ELR (cell line): ENCODE measurements at regions not wholly inside any gene's neighbourhood (a gene's known extent, or its start where the extent isn't known, plus 50 kb on each side); places are given as distances from the start of the nearest gene placed in this dataset.
"Not testable (repeated sequence)": the region's sequence is repeated elsewhere in the genome, so short reads cannot be mapped to it uniquely, and the experiment has no call there.

Experiments used
- DNase-seq: peaks from one replicate; pipeline ENCODE4 v3.0.0-alpha.2; 2015; ENCODE audit warnings: low read depth

- DNase-seq, result no peak
These were observed 95.1 kb downstream of the RPAP3 start for GRCh38 chr12:47610686-47611252.

GRCh38 chr12:47609806-47610205 lies 96.0 kb downstream of the RPAP3 start:
- no peak for DNase-seq

GRCh38 chr12:47608671-47609070 lies 97.2 kb downstream of the RPAP3 start:
- DNase-seq, result not testable (repeated sequence)

- DNase-seq, result peak; percentile 32
These were observed 101.5 kb downstream of the RPAP3 start for GRCh38 chr12:47604221-47604873.

- no peak for DNase-seq
These were observed 102.8 kb downstream of the RPAP3 start for GRCh38 chr12:47602949-47603558.

GRCh38 chr12:47602325-47602724 lies 103.5 kb downstream of the RPAP3 start:
- no peak for DNase-seq

- no peak for DNase-seq
These were observed 104.8 kb downstream of the RPAP3 start for GRCh38 chr12:47601071-47601470.

GRCh38 chr12:47591795-47592194 lies 114.0 kb downstream of the RPAP3 start:
- no peak for DNase-seq

- DNase-seq, result no peak
These were observed 114.5 kb downstream of the RPAP3 start for GRCh38 chr12:47591361-47591791.

GRCh38 chr12:47590771-47591360 lies 115.0 kb downstream of the RPAP3 start:
- no peak for DNase-seq

GRCh38 chr12:47586952-47587669 lies 118.7 kb downstream of the RPAP3 start:
- no peak for DNase-seq

- DNase-seq, result no peak
These were observed 120.3 kb downstream of the RPAP3 start for GRCh38 chr12:47585507-47585906.

GRCh38 chr12:47578836-47579235 lies 127.0 kb downstream of the RPAP3 start:
- DNase-seq, result no peak

- no peak for DNase-seq
These were observed 128.4 kb downstream of the RPAP3 start for GRCh38 chr12:47577206-47577989.

- DNase-seq, result no peak
These were observed 129.4 kb downstream of the RPAP3 start for GRCh38 chr12:47576289-47576945.

GRCh38 chr12:47574252-47575021 lies 131.4 kb downstream of the RPAP3 start:
- DNase-seq, result no peak

- no peak for DNase-seq
These were observed 132.6 kb downstream of the RPAP3 start for GRCh38 chr12:47573146-47573659.

- no peak for DNase-seq
These were observed 135.7 kb downstream of the RPAP3 start for GRCh38 chr12:47570151-47570550.

- no peak for DNase-seq
These were observed 143.6 kb downstream of the RPAP3 start for GRCh38 chr12:47562201-47562600.

- DNase-seq, result peak; percentile 23
These were observed 144.1 kb downstream of the RPAP3 start for GRCh38 chr12:47561746-47562145.
